H1 (cell line): ENCODE measurements at regions not wholly inside any gene's neighbourhood (a gene's known extent, or its start where the extent isn't known, plus 50 kb on each side); places are given as distances from the start of the nearest gene placed in this dataset.

Experiments
- CTCF ChIA-PET: fragments of 300-600 bp; sonication (Branson Sonifier 250); formaldehyde crosslinking; loops from one replicate; lab custom pipeline; 2021; ENCODE audit not compliant: partially characterized antibody; lab: Charles Lee
- POLR2A ChIA-PET: fragments of 300-600 bp; sonication (Branson Sonifier 250); formaldehyde crosslinking; loops from one replicate; lab custom pipeline; 2021; ENCODE audit warnings: inconsistent platforms; ENCODE audit not compliant: partially characterized antibody; lab: Charles Lee
- DNase-seq, 2 experiments: peaks; one replicate each; pipeline versions ENCODE4 v3.0.0 to v3.0.0-alpha.2; 2010 to 2022; ENCODE audit warnings: low spot score in 2 of 2, low read depth in 1 of 2, mixed read lengths in 1 of 2
- FAIRE-seq: peaks from 2 replicates; lab custom pipeline; 2011; peaks lifted over from hg19 to GRCh38; lab: Jason Lieb, UNC
- H2AFZ ChIP-seq: 2 replicates; pipeline ENCODE4 v1.8.1; 2012; ENCODE audit warnings: low read length, inconsistent platforms
- H2AK5ac ChIP-seq: 2 replicates; pipeline ENCODE4 v1.6.1; 2013; ENCODE audit warnings: low read depth, low read length
- H2BK120ac ChIP-seq: replicated peaks from 2 replicates; pipeline ENCODE3; 2013; ENCODE audit warnings: low read depth, low read length, inconsistent platforms
- H2BK12ac ChIP-seq: 2 replicates; pipeline ENCODE4 v1.6.1; 2013; ENCODE audit warnings: low read depth, low read length
- H2BK15ac ChIP-seq: 2 replicates; pipeline ENCODE4 v1.6.1; 2013; ENCODE audit warnings: low read length
- H2BK20ac ChIP-seq: 2 replicates; pipeline ENCODE4 v1.6.1; 2013; ENCODE audit warnings: low read length
- H2BK5ac ChIP-seq: 2 replicates; pipeline ENCODE4 v1.6.1; 2013; ENCODE audit warnings: low read depth, low read length
- H3K14ac ChIP-seq: 2 replicates; pipeline ENCODE4 v1.6.1; 2013; ENCODE audit warnings: inconsistent platforms; ENCODE audit not compliant: insufficient read length
- H3K18ac ChIP-seq: 2 replicates; pipeline ENCODE4 v1.6.1; 2013; ENCODE audit warnings: low read length; ENCODE audit errors: extremely low read depth
- H3K23ac ChIP-seq: 2 replicates; pipeline ENCODE4 v1.6.1; 2013; ENCODE audit warnings: inconsistent platforms; ENCODE audit not compliant: insufficient read length
- H3K23me2 ChIP-seq: 2 replicates; pipeline ENCODE4 v1.6.1; 2013; ENCODE audit warnings: low read depth, low read length
- H3K27ac ChIP-seq: 2 replicates; pipeline ENCODE4 v1.6.1; 2011; ENCODE audit warnings: low read depth, low read length, inconsistent platforms
- H3K27me3 ChIP-seq, 4 experiments: replicated peaks in 1 of 4; 1 replicate in 1 of 4; 2 replicates in 3 of 4; pipeline versions ENCODE4 v1.6.1 to v1.8.1; 2011 to 2013; ENCODE audit warnings: low read length in 3 of 4, mild to moderate bottlenecking in 3 of 4, inconsistent platforms in 2 of 4, mixed read lengths in 2 of 4, moderate library complexity in 1 of 4; ENCODE audit not compliant: control insufficient read depth in 3 of 4, insufficient read depth in 3 of 4; ENCODE audit errors: extremely low read depth in 1 of 4
- H3K36me3 ChIP-seq, 4 experiments: 2 replicates each; pipeline versions ENCODE4 v1.6.1 to v1.8.1; 2011 to 2013; ENCODE audit warnings: mild to moderate bottlenecking in 4 of 4, low read length in 3 of 4, moderate library complexity in 2 of 4, control low read depth in 1 of 4, inconsistent platforms in 1 of 4; ENCODE audit not compliant: insufficient read depth in 4 of 4, control insufficient read depth in 2 of 4
- H3K4ac ChIP-seq: replicated peaks from 2 replicates; pipeline ENCODE3; 2013; ENCODE audit warnings: low read length, low read depth, mixed read lengths, inconsistent platforms; ENCODE audit not compliant: insufficient read length
- H3K4me1 ChIP-seq, 4 experiments: replicated peaks in 1 of 4; 1 replicate in 1 of 4; 2 replicates in 3 of 4; pipeline versions ENCODE4 v1.6.1 to v1.8.1; 2011 to 2013; ENCODE audit warnings: low read length in 3 of 4, inconsistent platforms in 2 of 4, mixed read lengths in 1 of 4; ENCODE audit not compliant: insufficient read depth in 4 of 4, control insufficient read depth in 3 of 4
- H3K4me2 ChIP-seq, 2 experiments: 2 replicates each; pipeline versions ENCODE4 v1.6.1 to v1.8.1; 2011 to 2013; ENCODE audit warnings: low read depth in 2 of 2, low read length in 2 of 2, control low read depth in 1 of 2, inconsistent platforms in 1 of 2, mild to moderate bottlenecking in 1 of 2; ENCODE audit not compliant: insufficient read depth in 1 of 2
- H3K4me3 ChIP-seq, 4 experiments: fragments of 200-600, 300-600 bp in 1 of 4; sonication (generic), shearing (Covaris generic), sonication (Bioruptor Twin) in 1 of 4; 2 replicates each; pipeline versions ENCODE4 v1.5.1 to v1.8.1; 2011 to 2016; ENCODE audit warnings: low read length in 4 of 4, low read depth in 3 of 4, control low read depth in 2 of 4, inconsistent platforms in 2 of 4, mild to moderate bottlenecking in 2 of 4, mixed read lengths in 1 of 4, moderate library complexity in 1 of 4; ENCODE audit not compliant: insufficient read depth in 2 of 4; ENCODE audit errors: extremely low read depth in 1 of 4
- H3K56ac ChIP-seq: replicated peaks from 2 replicates; pipeline ENCODE3; 2013; ENCODE audit warnings: low read depth, mild to moderate bottlenecking, mixed read lengths, low read length, inconsistent platforms; ENCODE audit not compliant: insufficient read length
- H3K79me1 ChIP-seq: 2 replicates; pipeline ENCODE4 v1.6.1; 2013; ENCODE audit warnings: low read depth, low read length, control low read depth
- H3K79me2 ChIP-seq, 2 experiments: 2 replicates each; pipeline versions ENCODE4 v1.6.1 to v1.8.1; 2012 to 2013; ENCODE audit warnings: low read length in 2 of 2, mild to moderate bottlenecking in 2 of 2, inconsistent platforms in 1 of 2; ENCODE audit not compliant: insufficient read depth in 2 of 2, control insufficient read depth in 1 of 2
- H3K9ac ChIP-seq, 4 experiments: replicated peaks in 1 of 4; 1 replicate in 1 of 4; 2 replicates in 3 of 4; pipeline versions ENCODE4 v1.6.1 to v1.8.1; 2011 to 2013; ENCODE audit warnings: low read depth in 3 of 4, low read length in 3 of 4, control low read depth in 2 of 4, mild to moderate bottlenecking in 2 of 4, moderate library complexity in 2 of 4, inconsistent platforms in 1 of 4; ENCODE audit errors: extremely low read depth in 1 of 4
- H3K9me3 ChIP-seq, 2 experiments: 2 replicates each; pipeline versions ENCODE4 v1.6.1 to v1.8.1; 2012 to 2013; ENCODE audit warnings: mild to moderate bottlenecking in 2 of 2, moderate library complexity in 2 of 2, control low read depth in 1 of 2, inconsistent platforms in 1 of 2, low read depth in 1 of 2, low read length in 1 of 2, mixed read lengths in 1 of 2; ENCODE audit not compliant: insufficient read depth in 2 of 2
- H4K20me1 ChIP-seq, 2 experiments: replicated peaks in 1 of 2; 2 replicates each; pipeline versions ENCODE3 to v1.8.1; 2011 to 2013; ENCODE audit warnings: inconsistent platforms in 2 of 2, low read length in 2 of 2, mild to moderate bottlenecking in 1 of 2; ENCODE audit not compliant: insufficient read depth in 2 of 2, control insufficient read depth in 1 of 2
- H4K5ac ChIP-seq: 2 replicates; pipeline ENCODE4 v1.6.1; 2013; ENCODE audit warnings: low read length, low read depth, mixed read lengths, inconsistent platforms; ENCODE audit not compliant: insufficient read length
- H4K8ac ChIP-seq: 2 replicates; pipeline ENCODE4 v1.8.0; 2013; ENCODE audit warnings: mild to moderate bottlenecking, moderate library complexity, low read length, inconsistent platforms; ENCODE audit not compliant: insufficient read depth; ENCODE audit errors: extremely low read depth
- H4K91ac ChIP-seq: replicated peaks from 2 replicates; pipeline ENCODE3; 2013; ENCODE audit warnings: low read length, mixed read lengths, inconsistent platforms; ENCODE audit not compliant: insufficient read length
- BACH1 ChIP-seq: IDR thresholded peaks from 2 replicates; pipeline ENCODE4 v1.6.1; 2012; ENCODE audit warnings: low read length, improper control_type of control experiment
- CBX5 ChIP-seq: fragments of 300-800, 300-1000 bp; sonication (generic); IDR thresholded peaks from 2 replicates; pipeline ENCODE4 v1.7.1; 2016; ENCODE audit warnings: antibody characterized with exemption, low read length, low read depth
- CHD1 ChIP-seq: IDR thresholded peaks from 2 replicates; pipeline ENCODE4 v1.6.1; 2012; ENCODE audit warnings: low read depth, low read length, improper control_type of control experiment
- JUND ChIP-seq: IDR thresholded peaks from 2 replicates; pipeline ENCODE4 v1.6.1; 2011; ENCODE audit warnings: mild to moderate bottlenecking, improper control_type of control experiment, low read length
- NRF1 ChIP-seq: IDR thresholded peaks from 2 replicates; pipeline ENCODE4 v1.6.1; 2011; ENCODE audit warnings: mild to moderate bottlenecking, low read depth, low read length, improper control_type of control experiment
- POLR2AphosphoS5 ChIP-seq: IDR thresholded peaks from 2 replicates; pipeline ENCODE4 v1.6.1; 2011; ENCODE audit warnings: low read depth, low read length
- RFX5 ChIP-seq: IDR thresholded peaks from 2 replicates; pipeline ENCODE4 v1.6.1; 2011; ENCODE audit warnings: low read depth, low read length, improper control_type of control experiment, borderline replicate concordance
- RXRA ChIP-seq: IDR thresholded peaks from 2 replicates; pipeline ENCODE4 v1.6.1; 2011; ENCODE audit warnings: low read depth, mild to moderate bottlenecking, low read length, moderate library complexity; ENCODE audit not compliant: insufficient read depth
- SAP30 ChIP-seq: fragments of 300-600 bp; sonication (generic); IDR thresholded peaks from 2 replicates; pipeline ENCODE4 v1.7.1; 2012; ENCODE audit warnings: low read length, moderate library complexity, mild to moderate bottlenecking, inconsistent platforms; ENCODE audit not compliant: insufficient read depth, insufficient replicate concordance
- SIX5 ChIP-seq: IDR thresholded peaks from 2 replicates; pipeline ENCODE4 v1.6.1; 2011; ENCODE audit warnings: mild to moderate bottlenecking, low read depth, low read length
- SP1 ChIP-seq: IDR thresholded peaks from 2 replicates; pipeline ENCODE4 v1.6.1; 2011; ENCODE audit warnings: low read depth, low read length
- SP2 ChIP-seq: IDR thresholded peaks from 2 replicates; pipeline ENCODE4 v1.6.1; 2012; ENCODE audit warnings: mild to moderate bottlenecking, low read length, inconsistent platforms
- TAF1 ChIP-seq: IDR thresholded peaks from 2 replicates; pipeline ENCODE4 v1.6.1; 2011; ENCODE audit warnings: mild to moderate bottlenecking, low read depth, low read length
- TAF7 ChIP-seq: optimal IDR thresholded peaks from 2 replicates; pipeline ENCODE3; 2011; ENCODE audit warnings: low read depth, mild to moderate bottlenecking, inconsistent platforms, low read length, moderate library complexity, borderline replicate concordance
- TBP ChIP-seq: IDR thresholded peaks from 2 replicates; pipeline ENCODE4 v1.6.1; 2011; ENCODE audit warnings: low read depth, low read length, improper control_type of control experiment
- WGBS, 2 experiments: shearing (Covaris generic) in 1 of 2; methylation state at CpG; one replicate each; pipeline versions ENCODE4 v1.1.6 to v1.1.7; 2013 to 2015; ENCODE audit warnings: low lambda C conversion rate in 2 of 2, mixed read lengths in 2 of 2, inconsistent platforms in 1 of 2, low coverage in 1 of 2, missing lambda C conversion rate in 1 of 2; ENCODE audit not compliant: insufficient replicate concordance in 2 of 2, insufficient coverage in 1 of 2, insufficient read length in 1 of 2; ENCODE audit errors: extremely low coverage in 1 of 2, missing lambda C conversion rate in 1 of 2; 5-methylcytosine and 5-hydroxymethylcytosine counted together
- TF ChIP-seq, protein P1 (sequence below): IDR thresholded peaks from 2 replicates; pipeline ENCODE4 v1.6.1; 2012; ENCODE audit warnings: inconsistent platforms

DNA sequence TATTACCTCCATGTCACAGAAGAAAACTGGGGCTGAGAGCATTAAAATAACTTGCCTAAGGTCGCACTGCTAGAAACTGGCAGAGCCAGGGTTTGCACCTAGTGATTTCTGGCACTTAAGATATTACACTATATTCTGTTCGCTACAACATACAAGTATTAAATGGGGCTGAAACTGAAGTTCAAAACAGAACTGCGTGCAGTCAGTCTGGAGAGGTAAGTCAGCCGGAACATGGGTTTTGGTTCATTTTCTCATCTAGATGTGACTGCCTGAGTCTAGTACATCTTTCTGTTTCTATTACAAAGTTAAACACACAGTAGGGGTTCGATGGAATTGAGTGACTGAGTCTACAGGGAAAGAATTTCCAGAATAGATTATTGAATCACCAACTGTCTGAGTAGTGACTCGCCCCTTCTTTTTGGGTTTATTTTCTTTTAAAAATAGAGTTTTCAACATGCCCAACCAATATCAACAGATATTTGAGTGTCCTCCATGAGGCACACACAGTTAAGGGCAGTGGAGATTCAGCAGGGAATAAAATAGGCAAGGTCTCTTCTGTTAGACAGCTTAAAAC, 150.8 kb downstream of the RNF152 start:
- H4K8ac ChIP-seq = no peak overlapping the region
- no peaks in the 10 kb centered on the region for H3K27me3 ChIP-seq
- no peak overlapping the region for H3K27ac ChIP-seq
- no peaks in the 10 kb centered on the region for H3K79me2 ChIP-seq
- H2AFZ ChIP-seq = no peak overlapping the region
- FAIRE-seq (no peak), DNase-seq (no peak)
- H4K20me1 ChIP-seq = no peaks in the 10 kb centered on the region
- H3K18ac ChIP-seq = no peak overlapping the region
- H3K23me2 ChIP-seq = no peaks in the 10 kb centered on the region
- H3K36me3 ChIP-seq = no peaks in the 10 kb centered on the region
- POLR2A ChIA-PET = no interaction called here
- no peak overlapping the region for H3K23ac ChIP-seq
- no peak overlapping the region for H2BK20ac ChIP-seq
- H3K4me1 ChIP-seq = no peaks in the 10 kb centered on the region
- no peaks in the 10 kb centered on the region for H3K9me3 ChIP-seq
- H3K9ac ChIP-seq = no peak overlapping the region
- H2BK120ac ChIP-seq = no peak overlapping the region
- H3K4ac ChIP-seq = no peak overlapping the region
- no peak overlapping the region for H3K14ac ChIP-seq
- CTCF ChIA-PET = no interaction called here
- no peak overlapping the region for H4K91ac ChIP-seq
- no peak overlapping the region for H3K4me3 ChIP-seq
- no peaks in the 10 kb centered on the region; the same call in 1 of the 2 replicates for H3K79me1 ChIP-seq
- no peak overlapping the region for H2AK5ac ChIP-seq
- no peak overlapping the region for H3K4me2 ChIP-seq
- H2BK5ac ChIP-seq = no peak overlapping the region
- no peak overlapping the region for H4K5ac ChIP-seq
- whole genome bisulfite sequencing, 2 experiments = 59% methylated on average over 6 of the region's 6 CpGs; no CpG with 5 or more reads in 1 of the 2 experiments
- no peak overlapping the region for H2BK15ac ChIP-seq
- H2BK12ac ChIP-seq = no peak overlapping the region
- no peak overlapping the region for H3K56ac ChIP-seq
- TF ChIP-seq RFX5 (no peak), NRF1 (no peak), CHD1 (no peak), TAF1 (no peak), TAF7 (no peak), SIX5 (no peak), BACH1 (no peak), CBX5 (no peak), SAP30 (no peak), SP2 (no peak), RXRA (no peak), TBP (no peak), POLR2AphosphoS5 (no peak), SP1 (no peak), JUND (no peak)
- TF ChIP-seq, protein P1, sequence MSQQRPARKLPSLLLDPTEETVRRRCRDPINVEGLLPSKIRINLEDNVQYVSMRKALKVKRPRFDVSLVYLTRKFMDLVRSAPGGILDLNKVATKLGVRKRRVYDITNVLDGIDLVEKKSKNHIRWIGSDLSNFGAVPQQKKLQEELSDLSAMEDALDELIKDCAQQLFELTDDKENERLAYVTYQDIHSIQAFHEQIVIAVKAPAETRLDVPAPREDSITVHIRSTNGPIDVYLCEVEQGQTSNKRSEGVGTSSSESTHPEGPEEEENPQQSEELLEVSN = no peak
